Endodermal cell (in vitro differentiated cells): ENCODE measurements at regions not wholly inside any gene's neighbourhood (a gene's known extent, or its start where the extent isn't known, plus 50 kb on each side); places are given as distances from the start of the nearest gene placed in this dataset.

Experiments
- DNase-seq: peaks from one replicate; pipeline ENCODE4 v3.0.0-alpha.2; 2017
- H3K27ac ChIP-seq: 2 replicates; pipeline ENCODE4 v1.5.1; 2013; ENCODE audit warnings: mild to moderate bottlenecking, low read depth, low read length, moderate library complexity
- H3K27me3 ChIP-seq: 2 replicates; pipeline ENCODE4 v1.6.1; 2013; ENCODE audit warnings: mild to moderate bottlenecking, low read length, moderate library complexity; ENCODE audit not compliant: insufficient read depth, control insufficient read depth, poor library complexity, severe bottlenecking
- H3K36me3 ChIP-seq: 2 replicates; pipeline ENCODE4 v1.7.0; 2013; ENCODE audit warnings: mild to moderate bottlenecking, low read length, moderate library complexity; ENCODE audit not compliant: control insufficient read depth, insufficient read depth
- H3K4me1 ChIP-seq: one replicate; pipeline ENCODE4 v1.7.0; 2013; ENCODE audit warnings: low read length; ENCODE audit not compliant: control insufficient read depth, insufficient read depth
- H3K4me3 ChIP-seq: 2 replicates; pipeline ENCODE4 v1.5.1; 2013; ENCODE audit warnings: mild to moderate bottlenecking, low read length, moderate library complexity
- H3K9ac ChIP-seq: 2 replicates; pipeline ENCODE4 v1.6.1; 2013; ENCODE audit warnings: mild to moderate bottlenecking, low read length, moderate library complexity; ENCODE audit not compliant: poor library complexity, severe bottlenecking; ENCODE audit errors: extremely low read depth
- H3K9me3 ChIP-seq: 2 replicates; pipeline ENCODE4 v1.6.1; 2013; ENCODE audit warnings: mild to moderate bottlenecking, low read length, moderate library complexity; ENCODE audit not compliant: control insufficient read depth
- H3K27ac Mint-ChIP-seq: 2 replicates; pipeline ENCODE4 v1.8.0; 2020; ENCODE audit warnings: mixed read lengths
- H3K27me3 Mint-ChIP-seq: 2 replicates; pipeline ENCODE4 v1.8.0; 2021; ENCODE audit warnings: mild to moderate bottlenecking, mixed read lengths; ENCODE audit not compliant: insufficient read depth
- H3K36me3 Mint-ChIP-seq: 2 replicates; pipeline ENCODE4 v1.8.0; 2020; ENCODE audit warnings: low read depth, mixed read lengths
- H3K4me1 Mint-ChIP-seq: 2 replicates; pipeline ENCODE4 v1.8.0; 2020; ENCODE audit warnings: mixed read lengths
- H3K4me3 Mint-ChIP-seq: 2 replicates; pipeline ENCODE4 v1.8.0; 2020; ENCODE audit warnings: mild to moderate bottlenecking, moderate library complexity, mixed read lengths
- H3K9me3 Mint-ChIP-seq: 2 replicates; pipeline ENCODE4 v1.8.0; 2020; ENCODE audit warnings: mild to moderate bottlenecking, mixed read lengths
- WGBS, 2 experiments: methylation state at CpG; one replicate each; pipeline versions ENCODE4 v1.1.5 to v1.1.7; 2013; ENCODE audit warnings: missing lambda C conversion rate in 2 of 2, mixed read lengths in 1 of 2; ENCODE audit not compliant: insufficient coverage in 1 of 2, insufficient read length in 1 of 2; 5-methylcytosine and 5-hydroxymethylcytosine counted together
- TF ChIP-seq, protein P1 (sequence below): fragments of 200-600 bp; sonication (generic); conservative IDR thresholded peaks from 2 replicates; pipeline ENCODE4 v1.5.0; 2021; ENCODE audit warnings: antibody characterized with exemption, mild to moderate bottlenecking

DNA sequence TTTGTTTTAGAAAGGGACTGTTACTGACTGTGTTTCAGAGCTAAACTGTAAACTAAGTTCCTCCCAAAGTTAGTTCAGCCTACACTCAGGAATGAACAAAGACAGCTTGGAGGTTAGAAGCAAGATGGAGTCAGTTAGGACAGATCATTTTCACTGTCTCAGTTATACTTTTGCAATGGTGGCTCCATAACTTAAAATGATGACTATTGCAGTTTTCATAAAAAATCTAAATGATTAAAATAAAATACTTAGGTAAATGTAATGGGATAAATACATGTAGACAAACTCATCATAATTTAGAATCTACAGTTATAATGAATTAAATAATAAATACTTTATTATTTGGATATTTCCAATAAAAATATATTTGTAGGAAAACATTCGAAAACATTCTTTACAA is 590.6 kb downstream of the EPHA7 start:
- peaks cover 8% of the 10 kb centered on the region for H3K9me3 ChIP-seq
- Mint-ChIP-seq H3K4me1 (peaks cover 17% of the 10 kb centered on the region), H3K27ac (no peak overlapping the region), H3K4me3 (no peak overlapping the region), H3K9me3 (peaks cover 15% of the 10 kb centered on the region), H3K36me3 (no peaks in the 10 kb centered on the region), H3K27me3 (no peaks in the 10 kb centered on the region)
- TF ChIP-seq, protein P1, sequence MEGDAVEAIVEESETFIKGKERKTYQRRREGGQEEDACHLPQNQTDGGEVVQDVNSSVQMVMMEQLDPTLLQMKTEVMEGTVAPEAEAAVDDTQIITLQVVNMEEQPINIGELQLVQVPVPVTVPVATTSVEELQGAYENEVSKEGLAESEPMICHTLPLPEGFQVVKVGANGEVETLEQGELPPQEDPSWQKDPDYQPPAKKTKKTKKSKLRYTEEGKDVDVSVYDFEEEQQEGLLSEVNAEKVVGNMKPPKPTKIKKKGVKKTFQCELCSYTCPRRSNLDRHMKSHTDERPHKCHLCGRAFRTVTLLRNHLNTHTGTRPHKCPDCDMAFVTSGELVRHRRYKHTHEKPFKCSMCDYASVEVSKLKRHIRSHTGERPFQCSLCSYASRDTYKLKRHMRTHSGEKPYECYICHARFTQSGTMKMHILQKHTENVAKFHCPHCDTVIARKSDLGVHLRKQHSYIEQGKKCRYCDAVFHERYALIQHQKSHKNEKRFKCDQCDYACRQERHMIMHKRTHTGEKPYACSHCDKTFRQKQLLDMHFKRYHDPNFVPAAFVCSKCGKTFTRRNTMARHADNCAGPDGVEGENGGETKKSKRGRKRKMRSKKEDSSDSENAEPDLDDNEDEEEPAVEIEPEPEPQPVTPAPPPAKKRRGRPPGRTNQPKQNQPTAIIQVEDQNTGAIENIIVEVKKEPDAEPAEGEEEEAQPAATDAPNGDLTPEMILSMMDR = no peak
- DNase-seq = no peak
- no peaks in the 10 kb centered on the region for H3K36me3 ChIP-seq
- H3K27me3 ChIP-seq = no peaks in the 10 kb centered on the region
- WGBS, 2 experiments = 100% methylated on average over 1 of the region's 1 CpG; no CpG with 5 or more reads in 1 of the 2 experiments
- peaks cover 5% of the 10 kb centered on the region for H3K4me1 ChIP-seq
- no peak overlapping the region for H3K27ac ChIP-seq
- H3K4me3 ChIP-seq = no peak overlapping the region
- H3K9ac ChIP-seq = no peak overlapping the region

DNA sequence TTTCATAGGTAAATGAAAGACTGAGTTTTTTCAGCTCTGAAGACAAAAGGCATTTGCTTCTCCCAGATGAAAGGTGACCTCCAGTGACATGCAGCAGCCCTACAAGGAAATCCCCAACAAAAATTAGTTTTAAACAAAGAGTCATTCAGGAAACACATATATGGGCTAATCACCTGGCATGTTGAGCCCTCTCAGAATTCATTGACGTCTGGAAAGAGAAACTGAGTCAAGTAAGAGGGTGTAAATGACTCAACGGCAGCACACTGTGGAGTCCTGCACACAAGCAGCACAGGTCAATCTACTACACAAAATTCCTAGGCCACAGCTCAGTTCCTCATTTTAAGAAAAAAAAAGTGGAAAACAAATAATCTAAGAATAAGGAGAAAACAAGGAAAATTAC is 592.3 kb downstream of the EPHA7 start:
- H3K27me3 ChIP-seq = no peaks in the 10 kb centered on the region
- Mint-ChIP-seq H3K9me3 (peaks cover 15% of the 10 kb centered on the region), H3K4me3 (no peak overlapping the region), H3K27me3 (no peaks in the 10 kb centered on the region), H3K27ac (no peak overlapping the region), H3K4me1 (peaks cover under 1% of the 10 kb centered on the region), H3K36me3 (no peaks in the 10 kb centered on the region)
- H3K4me3 ChIP-seq = no peak overlapping the region
- H3K27ac ChIP-seq = no peak overlapping the region
- no peaks in the 10 kb centered on the region for H3K36me3 ChIP-seq
- no peak for DNase-seq
- H3K4me1 ChIP-seq = peaks cover under 1% of the 10 kb centered on the region
- 95% methylated on average over 2 of the region's 2 CpGs; no CpG with 5 or more reads in 1 of the 2 experiments for WGBS, 2 experiments
- peaks cover 8% of the 10 kb centered on the region for H3K9me3 ChIP-seq
- TF ChIP-seq, protein P1 = no peak
- H3K9ac ChIP-seq = no peak overlapping the region

DNA sequence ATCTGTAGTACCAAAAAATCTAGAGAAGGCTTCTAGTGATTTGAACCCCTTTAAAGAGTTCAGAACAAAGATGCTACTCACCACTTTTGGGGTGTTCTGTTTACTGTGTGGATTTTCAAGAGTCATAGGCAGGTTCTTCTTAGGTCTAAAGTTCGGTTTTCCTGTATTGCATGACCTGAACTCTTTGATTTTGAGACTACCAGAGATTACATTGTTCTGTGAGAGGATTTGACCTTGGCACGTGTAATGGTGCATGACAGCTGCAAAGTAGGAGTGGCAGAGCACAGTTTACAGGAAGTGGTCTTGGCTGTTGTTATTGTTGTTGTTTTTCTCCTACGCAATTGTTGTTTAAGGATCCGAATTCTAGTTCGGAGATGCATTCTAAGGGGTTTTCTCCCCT is 592.7 kb downstream of the EPHA7 start:
- TF ChIP-seq, protein P1 = no peak
- Histone ChIP-seq H3K4me1 (no peaks in the 10 kb centered on the region), H3K9ac (no peak overlapping the region), H3K4me3 (no peak overlapping the region), H3K9me3 (peaks cover 8% of the 10 kb centered on the region), H3K27me3 (no peaks in the 10 kb centered on the region), H3K27ac (no peak overlapping the region), H3K36me3 (no peaks in the 10 kb centered on the region)
- no peaks in the 10 kb centered on the region for H3K36me3 Mint-ChIP-seq
- no peak overlapping the region for H3K4me3 Mint-ChIP-seq
- no peak overlapping the region for H3K27ac Mint-ChIP-seq
- DNase-seq = no peak
- H3K9me3 Mint-ChIP-seq = peaks cover 15% of the 10 kb centered on the region
- H3K4me1 Mint-ChIP-seq = no peaks in the 10 kb centered on the region
- no peaks in the 10 kb centered on the region for H3K27me3 Mint-ChIP-seq
- 89% methylated on average over 4 of the region's 5 CpGs; no CpG with 5 or more reads in 1 of the 2 experiments for WGBS, 2 experiments
